Amygdala (tissue), 56 donors: ENCODE measurements at regions not wholly inside any gene's neighbourhood (a gene's known extent, or its start where the extent isn't known, plus 50 kb on each side); places are given as distances from the start of the nearest gene placed in this dataset.

Experiments
- DNase-seq, 56 donors: peaks; one replicate each; lab custom pipeline; 2025; lab: John Stamatoyannopoulos, UW

DNA sequence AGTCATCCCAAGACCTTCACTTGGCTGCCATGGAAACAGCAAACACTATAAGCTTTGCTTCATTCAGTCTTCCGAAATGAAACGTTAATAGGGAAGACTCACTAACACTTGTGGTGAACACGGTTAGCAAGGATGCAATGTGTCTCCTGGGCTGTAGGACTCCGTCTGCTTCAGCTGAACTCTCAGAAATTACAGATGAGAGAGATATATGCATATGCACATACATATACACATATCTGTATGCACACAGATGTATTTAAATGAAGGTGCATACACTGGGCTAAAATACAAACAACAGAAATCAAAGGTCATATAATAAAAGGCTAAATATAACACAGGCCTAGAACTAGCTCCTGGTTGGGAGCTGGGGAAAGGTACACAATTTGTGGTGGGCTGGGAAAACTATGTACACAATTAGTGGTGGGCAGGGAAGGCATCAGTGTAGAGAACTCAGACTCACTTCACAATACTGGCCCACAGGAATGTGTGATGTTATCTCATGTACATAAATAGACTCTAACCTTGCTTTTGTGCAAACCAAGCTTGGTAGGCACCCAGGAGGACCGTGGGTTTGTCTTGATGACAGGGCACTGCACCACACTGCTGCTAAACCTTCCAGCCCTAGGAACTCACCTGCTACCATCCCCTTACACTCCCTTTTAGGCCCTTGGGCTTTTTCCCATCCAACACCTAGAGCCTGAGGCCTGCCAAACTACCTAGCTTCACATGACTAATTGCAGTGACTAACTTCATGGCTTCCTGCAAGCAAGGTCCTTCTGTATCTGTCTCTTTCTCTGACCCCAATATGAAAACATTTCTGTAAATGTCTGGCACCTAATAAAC lies 873.1 kb downstream of the NSUN3 start:
- no peak for DNase-seq

DNA sequence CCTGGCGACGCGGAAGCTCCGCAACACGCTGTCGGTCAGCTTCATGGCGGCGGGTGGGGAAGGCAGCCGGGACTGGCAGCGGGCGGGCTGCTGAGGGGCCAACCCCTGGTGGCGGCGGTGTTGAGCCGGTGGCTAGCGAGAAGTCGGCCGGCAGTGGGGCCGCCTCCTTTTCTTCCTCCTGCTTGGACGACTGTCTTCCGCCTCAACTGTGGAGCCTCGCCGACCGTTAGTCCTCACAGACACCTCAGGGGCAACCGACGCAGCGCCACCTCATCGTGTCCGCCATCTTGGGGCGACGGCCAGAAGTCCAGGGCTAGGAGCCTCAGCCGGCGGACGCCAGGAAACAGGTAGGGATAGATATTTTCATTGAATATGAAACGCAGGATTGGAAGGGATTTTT lies 875.1 kb downstream of the NSUN3 start:
- no peak for DNase-seq

DNA sequence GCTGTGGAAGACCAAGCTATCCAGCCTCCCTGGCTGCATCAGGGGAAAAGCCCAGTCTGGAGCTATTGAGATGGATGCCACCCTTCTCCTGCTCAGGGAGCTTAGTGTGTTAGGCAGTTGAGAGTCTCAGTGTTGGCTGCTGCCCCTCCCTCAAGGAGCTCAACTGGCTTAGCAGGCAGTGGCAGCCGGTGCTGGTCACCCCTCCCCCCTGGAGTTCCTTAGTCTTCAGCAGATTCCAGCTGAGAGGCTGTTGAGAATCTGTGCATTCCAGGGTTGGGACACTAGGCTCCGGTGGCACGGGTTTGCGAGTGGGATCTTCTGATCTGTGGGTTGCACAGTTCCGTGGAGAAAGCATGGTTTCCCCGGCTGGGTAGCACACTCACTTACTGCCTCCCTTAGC lies 883.8 kb downstream of the NSUN3 start:
- DNase-seq: no peak

DNA sequence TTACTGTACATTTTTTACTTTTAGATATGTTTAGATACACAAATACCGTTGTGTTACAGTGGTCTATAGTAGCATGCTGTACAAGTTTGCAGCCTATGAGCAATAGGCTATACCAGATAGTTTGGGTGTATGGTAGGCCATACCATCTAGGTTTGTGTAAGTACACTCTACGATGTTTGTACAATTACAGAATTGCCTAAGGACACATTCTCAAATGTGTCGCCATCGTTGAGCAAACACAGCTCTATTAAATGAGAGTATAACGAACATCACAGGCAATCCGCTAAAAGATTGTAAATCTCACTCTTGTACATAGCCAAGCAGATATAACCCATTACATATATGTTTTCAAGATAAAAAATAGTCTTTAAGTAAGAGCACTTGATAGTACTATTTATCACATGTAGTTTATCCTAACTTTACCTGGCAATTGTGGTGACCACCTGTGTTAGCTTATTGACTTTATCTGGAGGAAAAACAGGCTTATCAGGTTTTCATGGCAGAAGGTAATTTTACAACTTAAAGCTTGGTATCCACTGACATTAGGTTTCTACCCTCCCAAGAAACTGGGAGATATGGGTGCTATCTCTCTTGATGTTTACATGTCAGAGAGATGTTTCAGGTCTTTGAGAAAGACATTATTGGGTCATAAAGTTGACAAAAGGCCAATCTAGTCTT lies 898.7 kb downstream of the NSUN3 start:
- DNase-seq: no peak

DNA sequence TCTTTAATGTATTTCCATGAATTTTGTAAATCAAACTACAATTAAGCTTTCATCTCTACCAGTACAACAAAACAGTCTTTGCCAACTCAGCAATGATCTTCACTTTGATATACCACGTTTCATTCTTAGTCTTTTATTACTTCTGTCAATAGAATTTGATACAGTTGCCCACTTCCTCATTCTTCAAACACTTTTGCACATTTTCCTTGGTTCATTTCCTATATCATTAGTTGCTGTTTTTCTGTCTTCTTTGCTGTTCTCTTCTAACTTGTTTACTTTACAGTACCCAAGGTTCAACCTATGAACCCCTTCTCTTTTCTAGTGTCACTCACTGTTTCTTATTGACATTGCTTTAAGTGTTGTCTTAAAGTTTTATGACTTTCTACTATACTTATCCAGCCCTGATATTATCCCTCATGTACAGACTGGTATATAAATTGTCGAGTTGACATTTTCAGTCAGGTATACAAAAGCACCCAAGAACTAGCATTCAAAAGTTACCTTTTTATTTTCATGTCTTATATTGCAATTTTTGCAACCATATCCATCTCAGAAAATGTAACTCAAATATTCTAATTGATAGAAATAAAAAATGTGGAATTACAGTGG lies 903.1 kb downstream of the NSUN3 start:
- DNase-seq: no peak

DNA sequence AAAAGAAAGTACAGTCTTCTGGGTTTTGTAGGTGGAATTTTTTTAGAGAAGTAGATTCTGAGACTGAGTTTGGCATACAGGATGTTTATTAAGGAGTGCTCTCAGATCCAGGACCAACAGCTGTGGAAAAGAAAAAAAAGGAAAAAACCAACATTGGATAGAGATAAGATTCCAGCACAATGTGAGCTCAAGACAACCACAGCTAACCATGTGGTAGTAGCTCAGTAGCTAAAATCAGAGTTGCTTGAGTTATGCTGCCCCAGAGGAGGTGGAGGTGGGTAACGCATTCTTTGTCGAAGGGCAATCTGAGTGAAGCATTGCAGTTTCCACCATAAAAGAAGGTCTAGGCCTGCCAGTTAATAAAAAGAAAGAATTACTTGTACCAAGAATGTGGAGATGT lies 904.3 kb downstream of the NSUN3 start:
- no peak for DNase-seq

DNA sequence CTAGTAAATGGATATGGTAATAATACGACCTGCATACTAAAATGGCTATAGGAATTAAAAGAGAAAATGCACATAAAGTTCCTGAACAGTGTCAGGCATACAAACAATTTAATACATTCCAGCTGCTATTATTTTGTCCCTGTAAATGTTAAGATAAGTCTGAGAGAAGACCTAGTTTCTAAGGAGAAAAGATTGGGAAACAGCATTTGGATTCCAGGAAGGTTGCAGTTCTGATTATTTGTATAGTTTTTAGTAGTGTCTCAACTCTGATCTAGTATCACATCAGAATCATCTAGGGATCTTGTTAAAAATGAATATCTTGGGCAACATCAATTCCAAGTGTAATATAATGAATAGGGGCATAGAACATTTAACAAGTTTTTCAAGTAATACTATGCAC lies 905.7 kb downstream of the NSUN3 start:
- no peak for DNase-seq

DNA sequence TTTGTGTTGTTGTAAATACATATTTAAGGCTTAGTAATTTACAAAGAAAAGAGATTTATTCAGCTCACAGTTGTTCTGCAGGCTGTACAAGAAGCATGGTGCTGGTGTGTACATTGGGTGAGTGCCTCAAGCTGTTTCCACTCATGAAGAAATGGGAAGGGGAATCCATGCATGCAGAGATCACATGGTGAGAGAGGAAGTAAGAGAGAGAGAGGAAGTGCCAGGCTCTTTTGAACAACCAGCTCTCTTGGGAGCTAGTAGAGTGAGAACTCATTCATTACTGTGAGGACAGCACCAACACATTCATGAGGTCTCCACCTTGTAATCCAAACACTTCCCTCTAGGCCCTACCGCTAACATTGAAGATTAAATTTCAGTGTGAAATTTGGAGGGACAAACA lies 909.2 kb downstream of the NSUN3 start:
- no peak for DNase-seq

DNA sequence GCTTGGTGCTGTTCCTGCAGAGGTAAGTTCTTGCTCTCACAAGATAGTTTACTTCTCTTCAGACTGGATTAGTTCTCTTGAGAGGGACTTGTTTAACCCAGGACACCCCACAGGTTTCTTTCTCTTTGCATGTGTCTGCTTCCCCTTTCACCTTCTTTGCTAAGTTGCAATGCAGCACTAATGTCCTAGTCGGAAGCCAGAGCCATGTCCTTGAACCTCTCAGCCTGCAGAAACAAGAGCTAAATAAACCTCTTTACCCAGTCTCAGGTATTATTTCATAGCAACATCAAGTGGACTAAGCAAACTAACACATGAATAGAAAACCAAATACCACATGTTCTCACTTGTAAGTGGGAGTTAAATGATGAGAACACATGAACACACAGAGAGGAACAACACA lies 915.2 kb downstream of the NSUN3 start:
- no peak for DNase-seq

DNA sequence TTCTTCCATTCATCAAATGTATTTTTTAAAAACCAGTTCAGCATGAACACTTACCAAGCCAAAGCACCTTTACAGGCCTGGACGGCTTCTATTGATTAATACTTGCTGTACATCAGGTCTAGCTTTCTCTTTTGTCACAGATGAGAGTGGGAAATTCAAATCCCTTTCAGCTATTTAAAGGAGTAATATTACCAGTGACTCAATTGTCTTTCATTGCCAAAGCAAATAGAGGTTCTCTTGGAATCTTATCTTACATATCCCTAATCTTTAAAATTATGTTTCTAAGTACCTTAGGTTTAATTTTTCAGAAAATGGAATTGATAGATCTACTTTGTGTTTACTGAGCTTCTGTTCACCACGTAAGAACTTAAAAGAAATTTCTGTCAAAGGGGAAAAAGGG lies 922.9 kb downstream of the NSUN3 start:
- no peak for DNase-seq

DNA sequence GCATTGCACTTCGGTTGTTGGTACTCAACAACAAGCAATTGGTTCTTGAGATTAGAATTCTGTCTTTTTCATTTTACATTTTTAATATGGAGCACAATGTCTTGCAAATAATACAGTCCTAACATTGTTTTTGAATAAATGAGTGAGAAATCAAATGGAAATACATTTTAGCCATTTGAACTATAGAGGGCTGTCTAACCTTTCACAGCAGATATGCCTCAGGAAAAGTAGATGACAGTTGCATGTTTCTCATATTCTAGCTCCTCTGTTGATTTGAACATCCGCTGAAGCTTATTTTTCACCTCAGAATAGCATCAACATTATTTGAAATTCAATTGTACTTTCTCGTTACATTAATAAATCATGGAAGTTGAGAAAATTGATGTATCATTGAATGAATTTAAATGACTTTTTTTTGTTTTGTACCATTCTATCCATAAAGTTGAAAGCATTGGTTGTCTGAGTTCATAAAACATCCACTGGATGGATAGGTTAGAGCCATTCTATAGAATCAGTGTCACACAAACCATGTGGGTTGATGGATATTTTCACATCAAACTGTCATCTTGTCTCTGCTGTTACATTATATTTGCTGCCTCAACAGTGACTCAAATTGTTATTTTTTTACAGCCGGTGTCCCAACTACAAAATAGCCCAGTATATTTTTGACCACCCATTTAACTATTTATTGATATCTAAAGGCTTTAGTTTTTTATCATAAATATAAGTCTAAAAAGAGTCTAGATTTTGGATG lies 928.3 kb downstream of the NSUN3 start:
- no peak for DNase-seq

DNA sequence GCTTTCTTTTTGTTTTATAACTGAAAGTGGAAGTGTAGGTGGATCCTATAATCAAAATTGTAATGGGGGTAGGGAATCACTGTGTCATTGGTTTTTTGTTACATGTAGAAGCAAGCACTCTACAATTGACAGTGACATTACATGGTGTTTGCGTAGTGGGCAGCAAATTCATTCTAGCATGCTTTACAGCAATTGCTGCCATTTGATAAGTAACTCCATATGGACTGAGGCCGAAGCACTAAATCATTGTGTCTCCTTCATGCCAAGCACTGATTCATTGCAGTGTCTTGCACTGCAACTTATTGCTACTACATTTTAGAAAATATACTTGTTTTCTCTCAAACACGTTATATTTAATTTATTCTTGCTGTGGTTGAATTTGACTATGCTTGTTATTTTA lies 933.9 kb downstream of the NSUN3 start:
- DNase-seq: no peak

DNA sequence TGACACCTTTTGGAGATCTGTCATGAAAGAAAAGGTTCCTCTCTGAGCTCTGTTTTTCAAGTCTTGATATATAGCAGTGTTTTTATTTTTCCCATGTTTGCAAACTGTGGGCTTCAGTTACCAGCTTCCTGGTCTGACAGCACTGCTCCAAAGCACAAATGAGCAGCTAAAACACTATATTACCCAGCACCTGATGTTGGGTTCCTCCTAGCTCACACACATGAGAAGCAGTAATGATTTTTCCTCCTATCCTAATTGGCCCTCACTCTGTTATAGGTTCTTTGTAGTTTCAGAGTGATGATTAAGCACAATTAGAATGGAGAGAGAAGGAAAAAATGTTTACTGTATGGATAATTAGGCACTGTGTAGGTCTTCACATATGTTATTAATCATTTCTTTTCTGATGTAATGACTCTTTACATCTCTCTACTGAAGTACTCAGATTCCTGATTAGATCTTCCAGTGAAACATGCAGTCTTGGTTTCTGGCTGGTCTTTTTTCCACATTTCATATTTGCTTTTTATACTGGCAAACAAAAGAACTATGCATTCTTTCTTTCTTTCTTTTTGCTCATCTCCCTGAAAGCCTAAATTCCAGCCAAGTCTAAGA lies 939.7 kb downstream of the NSUN3 start:
- no peak for DNase-seq

DNA sequence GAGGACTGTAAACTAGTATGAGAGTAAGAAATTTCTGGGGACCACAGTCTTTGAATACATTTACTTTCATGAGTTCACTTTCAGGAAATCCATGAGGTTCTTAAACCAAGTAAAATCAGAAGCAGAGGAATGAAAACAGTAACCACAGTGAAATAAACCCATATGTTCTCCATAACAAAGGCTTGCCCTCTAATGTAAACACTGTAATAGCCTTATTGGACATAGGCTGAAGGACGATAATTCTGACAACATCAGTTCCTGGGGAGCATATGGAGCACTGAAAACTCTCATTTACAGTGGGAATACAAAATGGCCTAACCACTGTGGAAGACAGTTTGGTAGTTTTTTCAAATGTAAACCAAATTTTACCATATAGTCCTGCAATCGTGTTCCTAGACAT lies 965.8 kb downstream of the NSUN3 start:
- no peak for DNase-seq

DNA sequence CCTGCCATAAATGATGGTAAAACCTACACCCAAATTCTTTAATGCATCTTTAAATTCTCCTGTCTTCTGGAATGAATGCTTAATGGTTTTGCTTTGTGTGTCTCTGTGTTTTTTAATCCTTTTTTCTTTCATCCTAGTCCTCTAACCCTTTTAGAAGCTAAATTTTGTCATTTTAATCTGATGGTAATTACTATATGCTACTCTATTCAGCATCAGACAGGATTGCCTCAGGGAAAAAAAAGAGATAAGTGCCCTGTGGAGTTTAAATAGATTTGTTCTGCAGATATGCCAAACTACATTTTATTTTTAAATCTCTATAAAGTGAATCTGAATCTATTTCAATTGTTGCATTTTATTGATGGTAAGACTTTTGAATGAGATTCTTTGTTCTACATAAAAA lies 966.8 kb downstream of the NSUN3 start:
- DNase-seq: no peak

DNA sequence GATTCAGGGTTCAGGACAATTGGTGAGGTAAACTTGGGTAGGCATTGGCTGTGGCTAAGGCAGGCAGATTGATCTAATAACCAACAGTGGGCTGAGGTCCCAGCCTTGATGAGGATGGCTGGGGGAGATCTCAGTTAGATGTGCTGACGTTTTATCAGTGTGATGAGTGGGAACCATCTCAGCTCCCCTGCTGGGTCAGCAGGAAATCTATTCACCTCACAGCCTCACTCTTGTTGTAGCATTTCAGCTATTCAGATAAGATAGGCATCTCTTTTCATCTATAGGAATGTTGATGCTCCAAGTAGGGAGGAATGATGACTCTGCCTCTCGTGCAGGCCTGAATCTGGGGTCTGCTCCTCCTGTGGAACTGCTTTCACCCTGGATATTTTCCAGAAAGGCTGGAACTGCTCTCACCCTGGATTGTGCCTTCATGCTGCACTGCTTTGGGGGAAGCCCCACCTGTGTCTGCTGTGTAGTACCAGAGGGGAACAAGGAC lies 973.7 kb downstream of the NSUN3 start:
- DNase-seq: no peak

DNA sequence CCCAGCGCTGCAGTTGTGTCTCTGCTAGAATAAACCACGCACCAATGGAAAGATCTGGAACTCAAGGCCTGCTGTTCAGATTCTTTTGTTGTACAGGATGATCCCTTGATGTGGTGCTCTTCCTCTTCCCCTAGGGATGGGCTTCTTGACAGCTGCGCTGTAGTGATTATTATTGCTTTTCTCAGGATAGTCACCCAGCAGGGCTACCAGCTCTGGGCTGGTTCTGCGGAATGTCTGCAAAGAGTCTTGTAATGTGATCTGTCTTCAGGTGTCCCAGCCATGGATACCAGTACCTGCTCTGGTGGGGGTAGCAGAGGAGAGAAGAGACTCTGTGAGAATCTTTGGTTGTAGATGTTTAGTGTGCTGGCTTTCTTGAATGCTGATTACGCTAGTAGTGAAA lies 974.2 kb downstream of the NSUN3 start:
- no peak for DNase-seq

DNA sequence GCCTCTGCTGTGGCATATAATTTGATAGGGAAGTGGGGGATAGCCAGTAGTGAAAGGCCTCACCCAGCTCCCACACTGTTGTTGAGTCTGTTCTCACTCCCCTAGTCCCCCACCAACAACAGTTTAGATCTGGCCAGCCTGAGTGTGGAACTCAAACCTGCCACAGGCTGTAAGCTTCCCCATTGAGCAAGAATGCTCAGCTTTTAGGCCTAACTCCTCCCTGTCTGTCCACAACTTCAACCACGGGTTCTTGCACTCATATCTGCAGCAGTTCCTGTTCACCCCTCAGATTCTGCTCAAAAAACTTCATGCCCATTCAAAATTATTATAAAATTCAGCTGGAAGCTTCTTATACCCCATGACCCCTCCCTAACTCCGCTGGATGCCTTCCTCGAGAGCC lies 975.1 kb downstream of the NSUN3 start:
- DNase-seq: no peak

DNA sequence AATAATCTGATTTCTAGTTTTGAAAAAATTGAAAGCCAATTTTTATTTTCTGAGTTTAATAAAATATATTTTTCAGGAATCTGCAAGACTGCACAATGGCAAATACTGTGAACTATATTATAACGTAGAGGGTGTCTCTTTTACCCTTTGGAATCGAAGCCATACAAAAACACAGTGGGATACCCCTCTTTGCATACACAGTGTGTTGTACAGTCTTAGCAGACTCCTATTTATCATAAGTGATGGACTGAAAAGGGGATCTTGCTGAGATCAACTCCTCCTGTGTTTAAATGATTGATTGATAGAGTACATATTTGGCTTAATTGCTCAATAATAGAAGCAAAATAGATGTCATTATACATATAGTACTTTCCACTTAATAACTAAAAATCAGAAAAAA lies 981.2 kb downstream of the NSUN3 start:
- no peak for DNase-seq

DNA sequence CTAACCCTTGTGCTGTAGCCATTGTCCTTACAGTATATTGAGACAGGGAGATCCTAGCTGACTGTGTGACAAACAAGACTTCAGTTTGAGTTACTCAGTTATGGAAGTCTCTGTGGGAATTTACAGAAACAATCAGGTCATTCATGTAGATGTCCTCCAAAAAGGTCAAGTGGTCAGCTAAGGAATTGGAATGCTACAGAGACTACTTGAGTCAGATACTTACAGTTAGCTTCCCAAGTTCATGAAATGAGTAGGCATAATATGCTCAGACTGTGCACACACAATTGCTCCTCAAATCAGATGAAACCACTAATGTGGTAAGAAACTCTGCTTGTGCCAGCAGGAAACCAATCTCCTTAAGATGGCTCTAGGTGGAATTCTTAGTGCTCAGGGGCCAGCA lies 985.7 kb downstream of the NSUN3 start:
- DNase-seq: no peak

DNA sequence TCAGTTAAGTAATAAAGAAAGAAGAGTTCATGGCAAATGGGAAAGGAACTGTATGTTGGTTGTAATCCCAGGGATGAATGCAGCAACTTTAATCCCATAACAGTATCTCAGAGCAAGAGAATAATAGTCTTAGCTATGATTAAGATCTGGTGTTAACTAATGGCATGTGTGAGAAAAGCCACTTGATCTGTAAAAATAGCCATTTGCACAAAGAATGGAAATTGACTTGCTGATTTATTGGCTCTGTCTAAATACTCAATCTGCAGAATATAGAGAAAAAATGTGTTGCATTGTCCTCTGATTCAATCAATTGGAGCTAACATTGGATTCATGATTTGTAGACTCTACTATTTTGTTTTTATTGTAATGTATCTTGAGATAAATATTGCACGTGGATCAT lies 987.0 kb downstream of the NSUN3 start:
- no peak for DNase-seq
